HUES48 (cell line): ENCODE measurements at regions not wholly inside any gene's neighbourhood (a gene's known extent, or its start where the extent isn't known, plus 50 kb on each side); places are given as distances from the start of the nearest gene placed in this dataset.
"Not testable (repeated sequence)": the region's sequence is repeated elsewhere in the genome, so short reads cannot be mapped to it uniquely, and the experiment has no call there.

ENCODE experiments used
- H3K27ac ChIP-seq: one replicate; pipeline ENCODE4 v1.7.0; 2013; ENCODE audit warnings: low read depth, low read length, inconsistent platforms
- H3K27me3 ChIP-seq: 2 replicates; pipeline ENCODE4 v1.6.1; 2013; ENCODE audit warnings: mild to moderate bottlenecking, low read length; ENCODE audit not compliant: control insufficient read depth, insufficient read depth
- H3K36me3 ChIP-seq: 2 replicates; pipeline ENCODE4 v1.6.1; 2013; ENCODE audit warnings: low read length; ENCODE audit not compliant: control insufficient read depth, insufficient read depth
- H3K4me1 ChIP-seq: 2 replicates; pipeline ENCODE4 v1.6.1; 2013; ENCODE audit warnings: mild to moderate bottlenecking, low read length; ENCODE audit not compliant: control insufficient read depth, insufficient read depth
- H3K4me3 ChIP-seq: 2 replicates; pipeline ENCODE4 v1.5.1; 2013; ENCODE audit warnings: mild to moderate bottlenecking, low read depth, low read length
- H3K9ac ChIP-seq: 2 replicates; pipeline ENCODE4 v1.6.1; 2013; ENCODE audit warnings: mild to moderate bottlenecking, low read depth, low read length, moderate library complexity
- H3K9me3 ChIP-seq: 2 replicates; pipeline ENCODE4 v1.6.1; 2013; ENCODE audit warnings: low read length; ENCODE audit not compliant: control insufficient read depth, insufficient read depth

GRCh38 chr10:81725851-81726250 is 149.1 kb upstream of the NRG3 start:
- H3K9me3 ChIP-seq, result peaks cover 5% of the 10 kb centered on the region
- H3K4me3 ChIP-seq, result no peak overlapping the region
- H3K4me1 ChIP-seq, result peaks cover 24% of the 10 kb centered on the region
- H3K27ac ChIP-seq, result no peak overlapping the region
- H3K36me3 ChIP-seq, result no peaks in the 10 kb centered on the region
- H3K27me3 ChIP-seq, result no peaks in the 10 kb centered on the region
- no peak overlapping the region for H3K9ac ChIP-seq

- H3K9me3 ChIP-seq, result peaks cover 5% of the 10 kb centered on the region
- H3K4me1 ChIP-seq, result peaks cover 24% of the 10 kb centered on the region
- no peak overlapping the region for H3K9ac ChIP-seq
- H3K27me3 ChIP-seq, result no peaks in the 10 kb centered on the region
- H3K36me3 ChIP-seq, result no peaks in the 10 kb centered on the region
- H3K27ac ChIP-seq, result peak overlapping the region; percentile 14
- H3K4me3 ChIP-seq, result no peak overlapping the region
Observed at GRCh38 chr10:81728692-81729091, 146.3 kb upstream of the NRG3 start.

- Histone ChIP-seq H3K27me3 (no peaks in the 10 kb centered on the region), H3K36me3 (no peaks in the 10 kb centered on the region), H3K27ac (peak overlapping the region; percentile 45), H3K4me1 (peaks cover 24% of the 10 kb centered on the region), H3K9ac (no peak overlapping the region), H3K4me3 (no peak overlapping the region), H3K9me3 (peaks cover 12% of the 10 kb centered on the region)
Observed at GRCh38 chr10:81730891-81731290, 144.1 kb upstream of the NRG3 start.

GRCh38 chr10:81733542-81733941 is 141.5 kb upstream of the NRG3 start:
- Histone ChIP-seq H3K36me3 (no peaks in the 10 kb centered on the region), H3K9ac (no peak overlapping the region), H3K4me1 (peaks cover 8% of the 10 kb centered on the region), H3K27ac (no peak overlapping the region), H3K9me3 (peaks cover 12% of the 10 kb centered on the region), H3K27me3 (no peaks in the 10 kb centered on the region), H3K4me3 (no peak overlapping the region)

- H3K4me1 ChIP-seq, H3K4me3 ChIP-seq, H3K27ac ChIP-seq, H3K27me3 ChIP-seq, H3K36me3 ChIP-seq, H3K9ac ChIP-seq: not testable (repeated sequence)
- H3K9me3 ChIP-seq, result peaks cover 12% of the 10 kb centered on the region
Observed at GRCh38 chr10:81735167-81735566, 139.8 kb upstream of the NRG3 start.

GRCh38 chr10:81759111-81759510 is 115.9 kb upstream of the NRG3 start:
- no peaks in the 10 kb centered on the region for H3K9me3 ChIP-seq
- H3K36me3 ChIP-seq, result no peaks in the 10 kb centered on the region
- H3K27ac ChIP-seq, result no peak overlapping the region
- H3K4me3 ChIP-seq, result no peak overlapping the region
- no peaks in the 10 kb centered on the region for H3K27me3 ChIP-seq
- H3K4me1 ChIP-seq, result no peaks in the 10 kb centered on the region
- H3K9ac ChIP-seq, result no peak overlapping the region

GRCh38 chr10:81784111-81784597 is 90.8 kb upstream of the NRG3 start:
- Histone ChIP-seq H3K9ac (no peak overlapping the region), H3K36me3 (no peaks in the 10 kb centered on the region), H3K27ac (no peak overlapping the region), H3K27me3 (no peaks in the 10 kb centered on the region), H3K4me3 (no peak overlapping the region), H3K4me1 (no peaks in the 10 kb centered on the region), H3K9me3 (peaks cover 11% of the 10 kb centered on the region)

GRCh38 chr10:81792729-81793128 is 82.3 kb upstream of the NRG3 start:
- no peaks in the 10 kb centered on the region for H3K4me1 ChIP-seq
- no peak overlapping the region for H3K4me3 ChIP-seq
- H3K9me3 ChIP-seq, result no peaks in the 10 kb centered on the region
- H3K27me3 ChIP-seq, result no peaks in the 10 kb centered on the region
- H3K27ac ChIP-seq, result no peak overlapping the region
- H3K36me3 ChIP-seq, result no peaks in the 10 kb centered on the region
- no peak overlapping the region for H3K9ac ChIP-seq

- H3K9me3 ChIP-seq, result peaks cover 9% of the 10 kb centered on the region
- H3K27me3 ChIP-seq, result no peaks in the 10 kb centered on the region
- no peak overlapping the region for H3K27ac ChIP-seq
- H3K36me3 ChIP-seq, result no peaks in the 10 kb centered on the region
- no peak overlapping the region for H3K9ac ChIP-seq
- no peaks in the 10 kb centered on the region for H3K4me1 ChIP-seq
- no peak overlapping the region for H3K4me3 ChIP-seq
Observed at GRCh38 chr10:81806842-81807241, 68.2 kb upstream of the NRG3 start.

GRCh38 chr10:81814842-81815241 is 60.2 kb upstream of the NRG3 start:
- H3K4me3 ChIP-seq, result no peak overlapping the region
- H3K27ac ChIP-seq, result no peak overlapping the region
- no peaks in the 10 kb centered on the region for H3K36me3 ChIP-seq
- H3K27me3 ChIP-seq, result no peaks in the 10 kb centered on the region
- H3K9ac ChIP-seq, result no peak overlapping the region
- no peaks in the 10 kb centered on the region for H3K4me1 ChIP-seq
- peaks cover 8% of the 10 kb centered on the region for H3K9me3 ChIP-seq

- H3K27me3 ChIP-seq, result no peaks in the 10 kb centered on the region
- no peaks in the 10 kb centered on the region for H3K9me3 ChIP-seq
- no peaks in the 10 kb centered on the region for H3K4me1 ChIP-seq
- H3K9ac ChIP-seq, result no peak overlapping the region
- H3K36me3 ChIP-seq, result no peaks in the 10 kb centered on the region
- H3K27ac ChIP-seq, result no peak overlapping the region
- H3K4me3 ChIP-seq, result no peak overlapping the region
Observed at GRCh38 chr10:81817596-81818170, 57.3 kb upstream of the NRG3 start.
